H1 (cell line): ENCODE measurements at regions not wholly inside any gene's neighbourhood (a gene's known extent, or its start where the extent isn't known, plus 50 kb on each side); places are given as distances from the start of the nearest gene placed in this dataset.

Experiments used
- CTCF ChIA-PET: fragments of 300-600 bp; sonication (Branson Sonifier 250); formaldehyde crosslinking; loops from one replicate; lab custom pipeline; 2021; ENCODE audit not compliant: partially characterized antibody; lab: Charles Lee
- POLR2A ChIA-PET: fragments of 300-600 bp; sonication (Branson Sonifier 250); formaldehyde crosslinking; loops from one replicate; lab custom pipeline; 2021; ENCODE audit warnings: inconsistent platforms; ENCODE audit not compliant: partially characterized antibody; lab: Charles Lee
- DNase-seq, 2 experiments: peaks; one replicate each; pipeline versions ENCODE4 v3.0.0 to v3.0.0-alpha.2; 2010 to 2022; ENCODE audit warnings: low spot score in 2 of 2, low read depth in 1 of 2, mixed read lengths in 1 of 2
- FAIRE-seq: peaks from 2 replicates; lab custom pipeline; 2011; peaks lifted over from hg19 to GRCh38; lab: Jason Lieb, UNC
- H2AFZ ChIP-seq: 2 replicates; pipeline ENCODE4 v1.8.1; 2012; ENCODE audit warnings: low read length, inconsistent platforms
- H2AK5ac ChIP-seq: 2 replicates; pipeline ENCODE4 v1.6.1; 2013; ENCODE audit warnings: low read depth, low read length
- H2BK120ac ChIP-seq: replicated peaks from 2 replicates; pipeline ENCODE3; 2013; ENCODE audit warnings: low read depth, low read length, inconsistent platforms
- H2BK12ac ChIP-seq: 2 replicates; pipeline ENCODE4 v1.6.1; 2013; ENCODE audit warnings: low read depth, low read length
- H2BK15ac ChIP-seq: 2 replicates; pipeline ENCODE4 v1.6.1; 2013; ENCODE audit warnings: low read length
- H2BK20ac ChIP-seq: 2 replicates; pipeline ENCODE4 v1.6.1; 2013; ENCODE audit warnings: low read length
- H2BK5ac ChIP-seq: 2 replicates; pipeline ENCODE4 v1.6.1; 2013; ENCODE audit warnings: low read depth, low read length
- H3K14ac ChIP-seq: 2 replicates; pipeline ENCODE4 v1.6.1; 2013; ENCODE audit warnings: inconsistent platforms; ENCODE audit not compliant: insufficient read length
- H3K18ac ChIP-seq: 2 replicates; pipeline ENCODE4 v1.6.1; 2013; ENCODE audit warnings: low read length; ENCODE audit errors: extremely low read depth
- H3K23ac ChIP-seq: 2 replicates; pipeline ENCODE4 v1.6.1; 2013; ENCODE audit warnings: inconsistent platforms; ENCODE audit not compliant: insufficient read length
- H3K23me2 ChIP-seq: 2 replicates; pipeline ENCODE4 v1.6.1; 2013; ENCODE audit warnings: low read depth, low read length
- H3K27ac ChIP-seq: 2 replicates; pipeline ENCODE4 v1.6.1; 2011; ENCODE audit warnings: low read depth, low read length, inconsistent platforms
- H3K27me3 ChIP-seq, 4 experiments: replicated peaks in 1 of 4; 1 replicate in 1 of 4; 2 replicates in 3 of 4; pipeline versions ENCODE4 v1.6.1 to v1.8.1; 2011 to 2013; ENCODE audit warnings: low read length in 3 of 4, mild to moderate bottlenecking in 3 of 4, inconsistent platforms in 2 of 4, mixed read lengths in 2 of 4, moderate library complexity in 1 of 4; ENCODE audit not compliant: control insufficient read depth in 3 of 4, insufficient read depth in 3 of 4; ENCODE audit errors: extremely low read depth in 1 of 4
- H3K36me3 ChIP-seq, 4 experiments: 2 replicates each; pipeline versions ENCODE4 v1.6.1 to v1.8.1; 2011 to 2013; ENCODE audit warnings: mild to moderate bottlenecking in 4 of 4, low read length in 3 of 4, moderate library complexity in 2 of 4, control low read depth in 1 of 4, inconsistent platforms in 1 of 4; ENCODE audit not compliant: insufficient read depth in 4 of 4, control insufficient read depth in 2 of 4
- H3K4ac ChIP-seq: replicated peaks from 2 replicates; pipeline ENCODE3; 2013; ENCODE audit warnings: low read length, low read depth, mixed read lengths, inconsistent platforms; ENCODE audit not compliant: insufficient read length
- H3K4me1 ChIP-seq, 4 experiments: replicated peaks in 1 of 4; 1 replicate in 1 of 4; 2 replicates in 3 of 4; pipeline versions ENCODE4 v1.6.1 to v1.8.1; 2011 to 2013; ENCODE audit warnings: low read length in 3 of 4, inconsistent platforms in 2 of 4, mixed read lengths in 1 of 4; ENCODE audit not compliant: insufficient read depth in 4 of 4, control insufficient read depth in 3 of 4
- H3K4me2 ChIP-seq, 2 experiments: 2 replicates each; pipeline versions ENCODE4 v1.6.1 to v1.8.1; 2011 to 2013; ENCODE audit warnings: low read depth in 2 of 2, low read length in 2 of 2, control low read depth in 1 of 2, inconsistent platforms in 1 of 2, mild to moderate bottlenecking in 1 of 2; ENCODE audit not compliant: insufficient read depth in 1 of 2
- H3K4me3 ChIP-seq, 4 experiments: fragments of 200-600, 300-600 bp in 1 of 4; sonication (generic), shearing (Covaris generic), sonication (Bioruptor Twin) in 1 of 4; 2 replicates each; pipeline versions ENCODE4 v1.5.1 to v1.8.1; 2011 to 2016; ENCODE audit warnings: low read length in 4 of 4, low read depth in 3 of 4, control low read depth in 2 of 4, inconsistent platforms in 2 of 4, mild to moderate bottlenecking in 2 of 4, mixed read lengths in 1 of 4, moderate library complexity in 1 of 4; ENCODE audit not compliant: insufficient read depth in 2 of 4; ENCODE audit errors: extremely low read depth in 1 of 4
- H3K56ac ChIP-seq: replicated peaks from 2 replicates; pipeline ENCODE3; 2013; ENCODE audit warnings: low read depth, mild to moderate bottlenecking, mixed read lengths, low read length, inconsistent platforms; ENCODE audit not compliant: insufficient read length
- H3K79me1 ChIP-seq: 2 replicates; pipeline ENCODE4 v1.6.1; 2013; ENCODE audit warnings: low read depth, low read length, control low read depth
- H3K79me2 ChIP-seq, 2 experiments: 2 replicates each; pipeline versions ENCODE4 v1.6.1 to v1.8.1; 2012 to 2013; ENCODE audit warnings: low read length in 2 of 2, mild to moderate bottlenecking in 2 of 2, inconsistent platforms in 1 of 2; ENCODE audit not compliant: insufficient read depth in 2 of 2, control insufficient read depth in 1 of 2
- H3K9ac ChIP-seq, 4 experiments: replicated peaks in 1 of 4; 1 replicate in 1 of 4; 2 replicates in 3 of 4; pipeline versions ENCODE4 v1.6.1 to v1.8.1; 2011 to 2013; ENCODE audit warnings: low read depth in 3 of 4, low read length in 3 of 4, control low read depth in 2 of 4, mild to moderate bottlenecking in 2 of 4, moderate library complexity in 2 of 4, inconsistent platforms in 1 of 4; ENCODE audit errors: extremely low read depth in 1 of 4
- H3K9me3 ChIP-seq, 2 experiments: 2 replicates each; pipeline versions ENCODE4 v1.6.1 to v1.8.1; 2012 to 2013; ENCODE audit warnings: mild to moderate bottlenecking in 2 of 2, moderate library complexity in 2 of 2, control low read depth in 1 of 2, inconsistent platforms in 1 of 2, low read depth in 1 of 2, low read length in 1 of 2, mixed read lengths in 1 of 2; ENCODE audit not compliant: insufficient read depth in 2 of 2
- H4K20me1 ChIP-seq, 2 experiments: replicated peaks in 1 of 2; 2 replicates each; pipeline versions ENCODE3 to v1.8.1; 2011 to 2013; ENCODE audit warnings: inconsistent platforms in 2 of 2, low read length in 2 of 2, mild to moderate bottlenecking in 1 of 2; ENCODE audit not compliant: insufficient read depth in 2 of 2, control insufficient read depth in 1 of 2
- H4K5ac ChIP-seq: 2 replicates; pipeline ENCODE4 v1.6.1; 2013; ENCODE audit warnings: low read length, low read depth, mixed read lengths, inconsistent platforms; ENCODE audit not compliant: insufficient read length
- H4K8ac ChIP-seq: 2 replicates; pipeline ENCODE4 v1.8.0; 2013; ENCODE audit warnings: mild to moderate bottlenecking, moderate library complexity, low read length, inconsistent platforms; ENCODE audit not compliant: insufficient read depth; ENCODE audit errors: extremely low read depth
- H4K91ac ChIP-seq: replicated peaks from 2 replicates; pipeline ENCODE3; 2013; ENCODE audit warnings: low read length, mixed read lengths, inconsistent platforms; ENCODE audit not compliant: insufficient read length
- ASH2L ChIP-seq: fragments of 200-600, 300-600 bp; sonication (generic); IDR thresholded peaks from one replicate; pipeline ENCODE4 v1.7.1; 2017; ENCODE audit warnings: low read length
- BCL11A ChIP-seq, 2 experiments: IDR thresholded peaks; one replicate each; pipeline ENCODE4 v1.6.1; 2011; ENCODE audit warnings: low read depth in 2 of 2, low read length in 2 of 2, mild to moderate bottlenecking in 2 of 2
- EGR1 ChIP-seq: IDR thresholded peaks from 2 replicates; pipeline ENCODE4 v1.6.1; 2011; ENCODE audit warnings: low read depth, low read length, borderline replicate concordance
- EP300 ChIP-seq, 2 experiments: IDR thresholded peaks; 1 replicate in 1 of 2; 2 replicates in 1 of 2; pipeline ENCODE4 v1.6.1; 2011 to 2012; ENCODE audit warnings: low read depth in 2 of 2, low read length in 2 of 2, mild to moderate bottlenecking in 2 of 2, borderline replicate concordance in 1 of 2, inconsistent platforms in 1 of 2, moderate library complexity in 1 of 2
- FOSL1 ChIP-seq: IDR thresholded peaks from 2 replicates; pipeline ENCODE4 v1.6.1; 2011; ENCODE audit warnings: mild to moderate bottlenecking, low read depth, low read length, moderate library complexity; ENCODE audit not compliant: insufficient read depth
- HDAC2 ChIP-seq, 2 experiments: fragments of 300-600 bp in 1 of 2; sonication (generic) in 1 of 2; IDR thresholded peaks; 2 replicates each; pipeline ENCODE4 v1.6.1; 2011 to 2012; ENCODE audit warnings: low read depth in 2 of 2, low read length in 2 of 2, mild to moderate bottlenecking in 2 of 2, moderate library complexity in 2 of 2, borderline replicate concordance in 1 of 2, inconsistent platforms in 1 of 2
- HDAC6 ChIP-seq: IDR thresholded peaks from one replicate; pipeline ENCODE4 v1.7.1; 2012; ENCODE audit warnings: low read depth, mild to moderate bottlenecking, inconsistent platforms, low read length, moderate library complexity
- JUN ChIP-seq: IDR thresholded peaks from 2 replicates; pipeline ENCODE4 v1.6.1; 2011; ENCODE audit warnings: low read depth, mild to moderate bottlenecking, improper control_type of control experiment, low read length
- KDM1A ChIP-seq: fragments of 200-600, 300-600 bp; sonication (generic); IDR thresholded peaks from 2 replicates; pipeline ENCODE4 v1.7.1; 2016; ENCODE audit warnings: mild to moderate bottlenecking, low read length, borderline replicate concordance
- NRF1 ChIP-seq: IDR thresholded peaks from 2 replicates; pipeline ENCODE4 v1.6.1; 2011; ENCODE audit warnings: mild to moderate bottlenecking, low read depth, low read length, improper control_type of control experiment
- RAD21 ChIP-seq, 2 experiments: IDR thresholded peaks in 1 of 2; conservative IDR thresholded peaks in 1 of 2; 2 replicates each; pipeline ENCODE4 v1.6.1; 2011; ENCODE audit warnings: low read depth in 2 of 2, low read length in 2 of 2, improper control_type of control experiment in 1 of 2, inconsistent platforms in 1 of 2, mild to moderate bottlenecking in 1 of 2, moderate library complexity in 1 of 2
- TCF12 ChIP-seq: IDR thresholded peaks from 2 replicates; pipeline ENCODE4 v1.6.1; 2011; ENCODE audit warnings: low read depth, mild to moderate bottlenecking, low read length

DNA sequence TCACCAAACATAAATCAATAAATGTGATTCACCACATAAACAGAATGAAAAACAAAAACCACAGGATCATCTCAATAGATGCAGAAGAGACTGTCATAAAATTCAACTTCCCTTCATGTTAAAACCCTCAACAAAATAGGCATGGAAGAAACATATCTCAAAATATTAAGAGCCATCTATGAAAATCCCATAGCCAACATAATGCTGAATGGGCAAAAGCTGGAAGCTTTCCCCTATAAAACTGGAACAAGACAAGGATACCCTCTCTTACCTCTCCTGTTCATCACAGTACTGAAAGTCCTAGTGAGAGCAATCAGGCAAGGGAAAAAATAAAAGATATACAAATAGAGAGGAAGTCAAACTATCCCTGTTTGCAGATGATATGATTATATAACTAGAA lies 806.1 kb upstream of the MIR17HG start:
- H2BK120ac ChIP-seq, result no peak overlapping the region
- no peak overlapping the region for H4K91ac ChIP-seq

More for the DNA sequence above, 806.1 kb upstream of the MIR17HG start:
- H3K9me3 ChIP-seq, result peaks cover 0 to 5% of the 10 kb centered on the region in 2 experiments; a peak in 2 of 4 replicates
- no peak overlapping the region for H4K8ac ChIP-seq
- no peak overlapping the region for H2BK12ac ChIP-seq
- no peaks in the 10 kb centered on the region for H3K79me2 ChIP-seq
- H3K4me3 ChIP-seq, result no peak overlapping the region
- ChIA-PET POLR2A (no interaction called here), CTCF (no interaction called here)
- H2AFZ ChIP-seq, result no peak overlapping the region
- H3K4me1 ChIP-seq, result no peaks in the 10 kb centered on the region
- FAIRE-seq (no peak), DNase-seq (no peak)
- no peaks in the 10 kb centered on the region for H4K20me1 ChIP-seq
- no peaks in the 10 kb centered on the region for H3K36me3 ChIP-seq
- H2AK5ac ChIP-seq, result no peak overlapping the region
- H2BK20ac ChIP-seq, result no peak overlapping the region
- no peak overlapping the region for H3K27ac ChIP-seq
- H3K79me1 ChIP-seq, result no peaks in the 10 kb centered on the region
- H3K23me2 ChIP-seq, result no peaks in the 10 kb centered on the region
- H4K5ac ChIP-seq, result no peak overlapping the region
- H3K4ac ChIP-seq, result no peak overlapping the region
- no peak overlapping the region for H3K4me2 ChIP-seq
- no peak overlapping the region for H3K18ac ChIP-seq
- H3K14ac ChIP-seq, result no peak overlapping the region
- H3K56ac ChIP-seq, result no peak overlapping the region
- no peak overlapping the region for H3K9ac ChIP-seq
- no peak overlapping the region for H2BK15ac ChIP-seq
- no peak overlapping the region for H3K23ac ChIP-seq
- TF ChIP-seq ASH2L (no peak), RAD21 (IDR thresholded peaks at IDR 0.05 in 1 of 2, conservative IDR thresholded peaks at IDR 0.05 in 1 of 2; ENCODE audit: low read depth in 2 of 2, low read length in 2 of 2) (no peak), FOSL1 (no peak), EP300 (IDR thresholded peaks at IDR 0.05; ENCODE audit: borderline replicate concordance in 1 of 2, low read depth in 2 of 2, low read length in 2 of 2) (no peak), TCF12 (no peak), HDAC6 (no peak), EGR1 (no peak), JUN (no peak), HDAC2 (IDR thresholded peaks at IDR 0.05; ENCODE audit: borderline replicate concordance in 1 of 2, low read depth in 2 of 2, low read length in 2 of 2) (no peak), NRF1 (no peak), KDM1A (no peak), BCL11A (IDR thresholded peaks at IDR 0.05; ENCODE audit: low read depth in 2 of 2, low read length in 2 of 2) (no peak)
- H2BK5ac ChIP-seq, result no peak overlapping the region
- H3K27me3 ChIP-seq, result no peaks in the 10 kb centered on the region
